COLO668 (cell line): ENCODE measurements at regions not wholly inside any gene's neighbourhood (a gene's known extent, or its start where the extent isn't known, plus 50 kb on each side); places are given as distances from the start of the nearest gene placed in this dataset.

Experiments used
- DNase-seq: peaks from one replicate; lab custom pipeline; 2025; ENCODE audit not compliant: unreplicated experiment; lab: John Stamatoyannopoulos, UW

DNA sequence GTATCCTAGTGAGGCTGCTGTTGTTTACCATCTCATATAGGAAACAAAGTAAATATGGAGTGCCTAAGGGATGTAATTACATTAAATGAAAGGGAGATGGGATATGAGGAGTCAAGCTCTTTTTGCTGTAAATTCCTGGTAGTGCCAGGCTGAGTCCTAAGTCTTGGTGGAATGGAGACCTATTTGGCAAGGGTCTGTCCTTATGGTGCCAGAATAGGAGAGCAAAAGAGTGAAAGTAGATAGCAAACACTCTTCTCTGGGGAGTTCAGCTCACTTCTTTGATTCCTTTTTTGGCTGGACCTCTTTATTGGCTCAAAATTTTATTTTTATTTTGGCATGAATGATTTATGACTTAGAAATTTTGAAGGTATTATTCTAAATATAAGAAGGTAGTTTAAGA lies 380.8 kb downstream of the TMEM232 start:
- DNase-seq, result no peak

GRCh38 chr5:110346893-110347358 lies 379.5 kb downstream of the TMEM232 start:
- no peak for DNase-seq

DNA sequence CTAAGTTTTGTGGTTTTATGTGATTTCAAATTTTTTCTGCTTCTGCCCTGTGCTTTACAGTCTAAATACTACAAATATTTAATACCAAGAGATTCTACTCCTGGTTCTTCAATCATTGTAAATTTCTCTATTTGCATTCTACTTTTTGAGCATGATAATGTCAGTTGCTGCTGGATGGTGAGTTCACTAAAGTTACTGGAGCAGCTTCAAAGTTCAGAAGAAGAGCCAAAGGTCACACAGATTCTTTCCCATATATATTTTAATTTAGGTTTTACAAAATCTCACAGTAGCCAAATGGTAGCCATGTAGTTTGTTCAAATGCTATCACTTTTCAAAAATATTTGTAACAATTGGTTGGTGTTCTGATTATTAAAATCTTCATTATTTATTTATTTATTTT lies 378.7 kb downstream of the TMEM232 start:
- DNase-seq, result no peak

GRCh38 chr5:110351430-110351829 lies 375.0 kb downstream of the TMEM232 start:
- DNase-seq, result no peak

- DNase-seq, result no peak
These were observed 372.2 kb downstream of the TMEM232 start for GRCh38 chr5:110354311-110354710.

DNA sequence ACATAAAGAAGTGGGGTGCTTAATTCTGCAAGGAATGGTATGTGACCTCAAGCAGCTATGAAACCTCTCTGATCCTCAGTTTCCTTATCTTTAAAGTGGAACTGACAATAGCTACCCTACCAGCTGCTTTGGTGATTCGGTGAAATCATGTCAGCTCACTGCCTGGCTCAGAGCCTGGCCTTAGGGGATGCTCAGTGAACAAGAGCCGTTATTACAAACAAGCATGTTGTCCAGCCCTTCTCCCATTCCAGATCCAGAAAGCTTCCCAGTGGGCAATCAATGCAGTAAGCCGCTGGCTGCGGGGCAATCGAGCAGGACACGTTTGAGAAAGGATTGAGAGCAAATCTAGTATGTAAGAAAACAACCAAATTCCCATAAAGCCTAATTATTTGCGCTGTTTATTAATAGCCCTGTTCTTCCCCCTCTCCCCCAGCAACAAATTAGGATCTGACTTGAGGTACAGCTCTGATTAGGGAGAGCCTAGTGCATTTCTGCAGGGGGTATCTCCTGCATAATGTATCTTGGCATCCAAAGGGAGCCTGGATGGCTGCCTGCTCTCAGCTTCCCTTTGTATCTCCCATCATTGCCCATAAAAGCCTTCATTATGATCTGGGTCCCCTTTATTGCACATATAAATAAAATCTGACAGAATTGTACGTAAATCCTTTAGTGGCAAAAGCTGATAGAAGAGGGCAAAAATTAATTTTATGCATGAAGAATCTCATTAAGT lies 371.4 kb downstream of the TMEM232 start:
- DNase-seq, result no peak

DNA sequence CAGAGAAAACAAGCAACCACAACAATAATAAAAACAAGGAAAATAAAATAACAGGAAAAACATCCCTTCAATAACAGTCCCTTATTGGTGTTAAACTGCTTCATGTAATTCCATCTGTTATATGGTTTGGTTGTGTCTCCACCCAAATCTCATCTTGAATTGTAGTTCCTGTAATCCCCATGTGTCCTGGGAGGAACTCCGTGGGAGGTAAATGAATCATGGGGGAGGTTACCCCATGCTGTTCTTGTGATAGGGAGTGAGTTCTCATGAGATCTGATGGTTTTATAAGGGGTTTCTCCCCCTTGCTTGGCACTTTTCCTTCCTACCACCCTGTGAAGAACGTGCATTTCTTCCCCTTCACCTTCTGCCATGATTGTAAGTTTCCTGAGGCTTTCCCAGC lies 369.8 kb downstream of the TMEM232 start:
- no peak for DNase-seq

GRCh38 chr5:110359221-110359620 lies 367.2 kb downstream of the TMEM232 start:
- no peak for DNase-seq

DNA sequence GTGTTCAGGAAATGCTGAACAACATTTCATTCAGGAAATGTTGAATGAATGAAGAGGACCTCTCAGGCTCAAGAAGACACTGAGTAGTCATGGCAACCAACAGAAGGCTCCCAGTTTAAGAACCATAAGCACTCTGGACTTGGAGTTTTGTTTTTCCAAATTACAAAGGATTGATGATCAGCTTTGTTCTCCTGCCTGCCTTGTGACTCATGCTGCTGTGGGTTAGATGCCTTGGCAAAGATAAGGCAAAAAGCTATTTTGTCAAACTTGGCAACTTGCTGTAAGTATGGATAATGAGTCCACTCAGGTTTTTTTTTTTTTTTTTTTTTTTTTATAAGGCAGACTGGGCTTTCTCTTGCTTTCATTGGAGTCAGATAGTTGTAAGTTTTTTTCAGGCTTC lies 365.0 kb downstream of the TMEM232 start:
- no peak for DNase-seq

- no peak for DNase-seq
These were observed 364.2 kb downstream of the TMEM232 start for GRCh38 chr5:110362261-110362660.

- DNase-seq, result no peak
These were observed 359.8 kb downstream of the TMEM232 start for GRCh38 chr5:110366716-110367115.
